ENCODE measurements at regions not wholly inside any gene's neighbourhood (a gene's known extent, or its start where the extent isn't known, plus 50 kb on each side); places are given as distances from the start of the nearest gene placed in this dataset.

DNA sequence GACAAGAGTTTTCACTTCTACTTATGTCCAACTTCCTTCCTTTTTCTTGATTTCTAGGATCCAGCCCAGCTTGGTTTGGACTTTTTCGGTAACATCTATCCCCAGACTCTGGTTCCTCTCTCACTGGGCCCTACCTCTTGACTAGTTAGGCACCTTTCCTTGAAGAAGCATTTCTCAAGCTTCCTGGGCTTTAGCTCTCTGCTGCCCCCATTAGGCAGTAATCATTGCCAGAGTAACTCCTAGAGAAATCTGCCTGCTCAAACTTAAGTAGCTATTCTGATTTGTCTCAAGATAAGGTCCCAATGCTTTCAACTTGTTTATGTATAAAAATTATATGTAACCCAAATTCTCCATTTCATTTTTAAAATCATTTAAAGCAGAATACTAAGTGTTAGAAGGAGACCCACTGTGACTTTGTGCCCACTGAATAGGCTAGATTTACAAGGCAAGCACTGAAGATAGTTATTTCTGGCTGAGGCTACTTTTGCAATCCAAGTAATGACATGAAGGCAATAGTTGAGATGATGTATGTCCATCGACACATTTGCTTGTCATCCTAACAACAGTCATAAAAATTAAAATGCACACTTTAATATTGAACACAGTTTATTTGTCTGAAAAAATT lies 275.0 kb upstream of the G2E3 start:
- TF ChIP-seq POLR2AphosphoS5 (IDR thresholded peaks at IDR 0.05; ENCODE audit: low read depth, low read length) (no peak), RAD21 (IDR thresholded peaks at IDR 0.05; ENCODE audit: low read length) (peak; percentile 24), EP300 (IDR thresholded peaks at IDR 0.05; ENCODE audit: borderline replicate concordance in 1 of 2, low read depth in 1 of 2, low read length in 1 of 2) (no peak), EZH2phosphoT487 (IDR thresholded peaks at IDR 0.05; ENCODE audit: borderline replicate concordance, low read depth) (no peak), FOXM1 (IDR thresholded peaks at IDR 0.05; ENCODE audit: low read depth) (no peak), GABPA (IDR thresholded peaks at IDR 0.05; ENCODE audit: low read depth) (no peak), SMC3 (IDR thresholded peaks at IDR 0.05; ENCODE audit: low read depth, low read length) (no peak), MXI1 (IDR thresholded peaks at IDR 0.05; ENCODE audit: low read depth, low read length) (no peak), NRF1 (IDR thresholded peaks at IDR 0.05; ENCODE audit: low read depth, low read length) (no peak), YY1 (IDR thresholded peaks at IDR 0.05; ENCODE audit: low read depth) (no peak)
- TF ChIP-seq, protein P1, sequence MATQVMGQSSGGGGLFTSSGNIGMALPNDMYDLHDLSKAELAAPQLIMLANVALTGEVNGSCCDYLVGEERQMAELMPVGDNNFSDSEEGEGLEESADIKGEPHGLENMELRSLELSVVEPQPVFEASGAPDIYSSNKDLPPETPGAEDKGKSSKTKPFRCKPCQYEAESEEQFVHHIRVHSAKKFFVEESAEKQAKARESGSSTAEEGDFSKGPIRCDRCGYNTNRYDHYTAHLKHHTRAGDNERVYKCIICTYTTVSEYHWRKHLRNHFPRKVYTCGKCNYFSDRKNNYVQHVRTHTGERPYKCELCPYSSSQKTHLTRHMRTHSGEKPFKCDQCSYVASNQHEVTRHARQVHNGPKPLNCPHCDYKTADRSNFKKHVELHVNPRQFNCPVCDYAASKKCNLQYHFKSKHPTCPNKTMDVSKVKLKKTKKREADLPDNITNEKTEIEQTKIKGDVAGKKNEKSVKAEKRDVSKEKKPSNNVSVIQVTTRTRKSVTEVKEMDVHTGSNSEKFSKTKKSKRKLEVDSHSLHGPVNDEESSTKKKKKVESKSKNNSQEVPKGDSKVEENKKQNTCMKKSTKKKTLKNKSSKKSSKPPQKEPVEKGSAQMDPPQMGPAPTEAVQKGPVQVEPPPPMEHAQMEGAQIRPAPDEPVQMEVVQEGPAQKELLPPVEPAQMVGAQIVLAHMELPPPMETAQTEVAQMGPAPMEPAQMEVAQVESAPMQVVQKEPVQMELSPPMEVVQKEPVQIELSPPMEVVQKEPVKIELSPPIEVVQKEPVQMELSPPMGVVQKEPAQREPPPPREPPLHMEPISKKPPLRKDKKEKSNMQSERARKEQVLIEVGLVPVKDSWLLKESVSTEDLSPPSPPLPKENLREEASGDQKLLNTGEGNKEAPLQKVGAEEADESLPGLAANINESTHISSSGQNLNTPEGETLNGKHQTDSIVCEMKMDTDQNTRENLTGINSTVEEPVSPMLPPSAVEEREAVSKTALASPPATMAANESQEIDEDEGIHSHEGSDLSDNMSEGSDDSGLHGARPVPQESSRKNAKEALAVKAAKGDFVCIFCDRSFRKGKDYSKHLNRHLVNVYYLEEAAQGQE (IDR thresholded peaks at IDR 0.05; ENCODE audit: low read depth, low read length) = no peak
- TF ChIP-seq, protein P2, sequence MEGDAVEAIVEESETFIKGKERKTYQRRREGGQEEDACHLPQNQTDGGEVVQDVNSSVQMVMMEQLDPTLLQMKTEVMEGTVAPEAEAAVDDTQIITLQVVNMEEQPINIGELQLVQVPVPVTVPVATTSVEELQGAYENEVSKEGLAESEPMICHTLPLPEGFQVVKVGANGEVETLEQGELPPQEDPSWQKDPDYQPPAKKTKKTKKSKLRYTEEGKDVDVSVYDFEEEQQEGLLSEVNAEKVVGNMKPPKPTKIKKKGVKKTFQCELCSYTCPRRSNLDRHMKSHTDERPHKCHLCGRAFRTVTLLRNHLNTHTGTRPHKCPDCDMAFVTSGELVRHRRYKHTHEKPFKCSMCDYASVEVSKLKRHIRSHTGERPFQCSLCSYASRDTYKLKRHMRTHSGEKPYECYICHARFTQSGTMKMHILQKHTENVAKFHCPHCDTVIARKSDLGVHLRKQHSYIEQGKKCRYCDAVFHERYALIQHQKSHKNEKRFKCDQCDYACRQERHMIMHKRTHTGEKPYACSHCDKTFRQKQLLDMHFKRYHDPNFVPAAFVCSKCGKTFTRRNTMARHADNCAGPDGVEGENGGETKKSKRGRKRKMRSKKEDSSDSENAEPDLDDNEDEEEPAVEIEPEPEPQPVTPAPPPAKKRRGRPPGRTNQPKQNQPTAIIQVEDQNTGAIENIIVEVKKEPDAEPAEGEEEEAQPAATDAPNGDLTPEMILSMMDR (IDR thresholded peaks at IDR 0.05) = peak; percentile 77
- TF ChIP-seq, protein P3, sequence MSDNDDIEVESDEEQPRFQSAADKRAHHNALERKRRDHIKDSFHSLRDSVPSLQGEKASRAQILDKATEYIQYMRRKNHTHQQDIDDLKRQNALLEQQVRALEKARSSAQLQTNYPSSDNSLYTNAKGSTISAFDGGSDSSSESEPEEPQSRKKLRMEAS (IDR thresholded peaks at IDR 0.05; ENCODE audit: low read depth) = no peak

Measured in SK-N-SH (cell line).